SW480 (cell line): ENCODE measurements at regions not wholly inside any gene's neighbourhood (a gene's known extent, or its start where the extent isn't known, plus 50 kb on each side); places are given as distances from the start of the nearest gene placed in this dataset.

Experiments
- DNase-seq: peaks from one replicate; pipeline ENCODE4 v3.0.0-alpha.2; 2016; ENCODE audit warnings: low spot score

GRCh38 chr12:92582475-92582874 is 120.3 kb upstream of the PLEKHG7 start:
- DNase-seq, result no peak

DNA sequence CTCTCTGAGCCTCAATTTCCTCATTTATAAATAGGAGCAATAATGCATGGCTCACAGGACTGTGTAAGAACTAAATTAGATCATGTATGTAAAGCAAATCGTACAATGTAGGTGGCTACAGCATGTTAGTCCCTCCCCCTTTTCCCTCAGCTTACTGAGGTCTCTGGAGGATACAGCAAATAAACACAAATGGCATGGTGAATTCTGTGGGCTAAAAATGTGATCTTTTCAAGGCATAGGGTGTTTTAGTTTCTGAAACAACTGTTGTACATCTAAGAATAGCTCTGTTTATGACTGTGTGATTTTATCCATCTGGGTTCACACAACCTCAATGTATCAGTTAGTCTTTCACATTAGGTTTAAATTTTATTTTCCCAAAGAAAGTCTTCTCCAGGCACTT is 121.2 kb upstream of the PLEKHG7 start:
- no peak for DNase-seq

DNA sequence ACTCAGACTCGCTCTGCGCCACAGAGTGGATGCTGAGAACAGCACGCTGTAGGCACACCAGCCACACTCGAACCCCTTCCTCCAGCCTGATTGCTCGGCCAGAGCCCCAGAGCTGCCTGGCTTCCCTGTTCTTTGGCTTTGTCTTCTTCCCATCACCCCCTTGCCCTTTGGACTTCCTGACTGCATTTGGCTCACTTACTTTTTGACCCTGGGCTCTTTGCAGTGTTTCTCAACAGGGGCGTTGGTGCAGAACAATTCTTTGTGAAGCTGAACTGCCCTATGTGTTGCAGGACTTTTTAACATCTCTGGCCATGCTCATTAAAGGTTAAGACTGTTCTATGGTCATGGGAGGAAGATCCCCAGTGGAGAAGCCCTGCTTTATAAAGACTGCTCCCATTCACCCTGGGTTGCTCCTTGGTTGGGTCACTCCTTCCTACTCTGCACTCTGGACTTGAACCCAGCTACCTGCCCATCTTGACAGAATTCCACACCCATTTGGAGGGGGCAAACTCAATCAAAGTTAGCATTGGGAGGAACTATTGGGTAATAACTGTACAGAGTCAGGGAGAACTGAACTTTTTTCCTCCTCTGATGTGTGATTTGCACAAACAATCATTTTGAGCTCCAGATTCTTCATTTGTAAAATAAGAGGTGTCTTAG is 127.7 kb upstream of the PLEKHG7 start:
- DNase-seq, result no peak

- DNase-seq, result peak; percentile 22
These were observed 128.6 kb upstream of the PLEKHG7 start for GRCh38 chr12:92574051-92574783.

- DNase-seq, result no peak
These were observed 129.7 kb upstream of the PLEKHG7 start for GRCh38 chr12:92573104-92573503.

DNA sequence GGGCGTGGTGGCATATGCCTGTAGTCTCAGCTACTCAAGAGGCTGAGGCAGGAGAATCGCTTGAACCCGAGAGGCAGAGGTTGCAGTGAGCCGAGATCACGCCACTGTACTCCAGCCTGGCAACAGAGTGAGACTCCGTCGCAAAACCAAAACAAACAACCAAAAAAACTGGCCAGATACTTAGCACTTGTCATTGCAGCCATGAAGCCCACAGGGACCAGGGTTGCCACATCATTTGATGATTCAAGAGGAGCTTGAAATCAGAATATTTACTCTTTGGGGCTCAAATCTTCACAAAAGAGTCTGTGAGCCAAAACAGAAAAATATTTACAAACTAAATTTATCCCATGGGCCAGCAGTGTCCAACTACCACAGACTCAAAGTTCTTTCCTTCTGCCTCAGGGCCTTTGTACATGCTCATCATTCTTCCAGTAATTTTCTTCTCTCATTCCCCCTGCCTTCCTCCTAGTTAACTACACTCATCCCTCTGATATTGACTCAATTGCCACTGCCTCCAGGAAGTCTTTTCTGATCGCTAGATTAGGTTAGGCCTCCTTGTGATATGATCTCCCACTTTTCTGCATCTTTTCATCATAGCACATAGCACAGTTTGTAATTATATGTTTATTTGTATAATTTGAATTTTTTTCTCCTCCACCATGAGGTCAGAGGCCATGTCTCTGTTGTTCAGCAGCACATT is 130.8 kb upstream of the PLEKHG7 start:
- no peak for DNase-seq

GRCh38 chr12:92571169-92571568 is 131.6 kb upstream of the PLEKHG7 start:
- DNase-seq, result no peak

DNA sequence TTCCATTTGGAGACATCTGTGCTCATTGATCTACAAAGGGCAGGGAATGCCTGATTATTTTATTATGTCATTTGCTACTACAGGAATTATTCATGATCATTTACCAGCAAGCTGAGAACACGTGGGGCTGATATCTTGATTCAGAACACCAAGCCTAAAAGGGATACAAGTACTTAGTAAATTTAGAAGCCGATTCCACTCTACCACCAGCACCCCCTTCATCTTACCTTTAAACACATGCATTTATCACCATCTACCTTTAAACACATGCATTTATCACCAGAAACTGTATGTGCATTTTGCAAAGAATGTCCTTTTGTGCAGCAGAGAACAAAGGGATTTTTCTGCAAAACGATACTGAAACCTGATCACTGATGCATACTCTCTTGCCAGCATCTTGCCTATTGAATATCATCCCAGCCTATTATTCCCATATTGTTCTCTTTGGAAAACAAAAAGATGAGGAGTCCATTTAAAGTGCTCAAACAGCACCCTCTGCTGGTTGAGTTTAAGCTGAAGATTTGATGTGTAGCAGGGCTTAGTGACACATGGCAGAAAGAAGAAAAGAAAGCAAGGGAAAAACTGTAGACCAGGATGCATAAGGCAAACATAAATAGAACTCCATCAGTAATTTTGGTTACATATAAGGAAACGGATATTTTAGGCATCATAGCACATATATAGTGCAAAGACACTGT is 132.6 kb upstream of the PLEKHG7 start:
- peak; percentile 80 for DNase-seq

- DNase-seq, result no peak
These were observed 134.1 kb upstream of the PLEKHG7 start for GRCh38 chr12:92568691-92569090.

- DNase-seq, result no peak
These were observed 136.3 kb upstream of the PLEKHG7 start for GRCh38 chr12:92566448-92567019.

DNA sequence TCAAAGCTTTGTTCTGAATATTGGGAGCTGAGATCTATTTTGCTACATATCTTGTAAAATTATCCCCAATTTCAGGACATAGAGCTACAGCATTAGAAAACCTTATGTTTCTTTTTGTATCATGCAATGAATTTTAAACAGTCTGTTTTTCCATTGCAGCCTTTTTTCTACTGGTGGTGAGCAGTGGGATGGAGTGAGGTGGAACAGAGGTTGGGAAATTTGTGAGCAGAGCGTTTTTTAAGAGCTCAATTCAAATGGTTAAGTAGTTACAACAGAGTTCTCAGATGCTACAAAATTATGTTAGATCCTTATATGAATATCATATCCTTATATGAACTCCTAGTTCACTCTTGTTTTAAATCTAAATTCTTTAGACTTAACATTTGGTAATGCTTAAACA is 139.0 kb upstream of the PLEKHG7 start:
- no peak for DNase-seq

DNA sequence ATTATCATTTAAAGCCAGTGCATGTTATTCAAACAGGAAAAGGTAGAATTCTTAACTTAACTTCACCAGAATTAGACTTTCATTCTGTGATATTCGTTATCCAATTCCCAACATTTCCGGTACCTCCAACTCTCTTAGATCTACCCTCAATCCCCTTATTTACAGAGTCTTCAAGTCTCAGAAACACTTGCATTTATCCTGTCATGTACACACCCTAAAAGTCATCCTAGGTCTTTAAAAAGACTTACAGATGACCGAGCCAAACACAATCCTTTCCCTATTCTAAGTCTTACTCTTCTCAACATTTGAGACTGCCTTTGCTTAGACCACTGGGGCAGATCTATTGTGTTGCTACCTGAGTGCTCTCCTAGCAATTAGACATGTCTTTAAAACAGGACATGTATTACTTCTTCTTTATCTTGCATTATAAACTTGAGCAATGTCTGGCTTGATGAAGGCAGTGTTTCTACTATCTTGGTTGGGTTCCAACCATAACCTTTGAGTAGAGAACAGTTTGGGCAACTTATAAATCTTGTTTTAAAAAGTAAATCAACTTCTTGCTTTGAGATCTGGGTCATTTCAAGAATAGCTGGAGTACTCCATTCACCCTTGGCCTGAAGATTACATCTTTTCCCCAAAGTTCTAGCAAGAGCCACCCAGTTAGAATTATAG is 140.6 kb upstream of the PLEKHG7 start:
- no peak for DNase-seq

GRCh38 chr12:92561543-92561899 is 141.3 kb upstream of the PLEKHG7 start:
- no peak for DNase-seq

GRCh38 chr12:92560713-92561542 is 141.9 kb upstream of the PLEKHG7 start:
- DNase-seq, result no peak

GRCh38 chr12:92558806-92559205 is 144.0 kb upstream of the PLEKHG7 start:
- no peak for DNase-seq

DNA sequence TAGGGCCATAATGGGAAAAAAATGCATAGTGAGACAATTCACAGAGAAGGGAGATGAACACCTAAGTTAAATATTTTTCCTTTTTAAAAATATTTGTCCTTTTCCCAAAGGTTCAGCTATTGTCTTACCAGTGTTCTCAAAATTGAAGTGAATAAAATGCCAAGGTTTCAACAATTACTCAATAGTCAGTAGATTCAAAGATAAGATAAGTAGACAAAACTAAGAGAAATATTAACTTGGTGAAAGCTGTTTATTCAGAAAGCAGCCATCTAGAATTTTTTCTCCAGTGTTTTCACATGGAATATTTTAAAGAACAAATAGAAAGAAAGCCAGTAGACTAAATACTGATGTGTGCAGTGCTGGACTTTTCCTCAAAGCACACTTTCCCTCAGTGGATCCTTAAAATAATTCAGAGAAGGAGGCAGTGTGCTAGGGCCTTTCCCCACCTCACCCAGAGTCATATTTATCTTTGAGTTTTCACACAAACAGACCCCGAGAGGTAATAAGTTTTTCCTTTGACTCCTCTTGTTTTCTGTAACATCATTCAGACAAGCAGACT is 144.5 kb upstream of the PLEKHG7 start:
- DNase-seq, result no peak

GRCh38 chr12:92557422-92557724 is 145.4 kb upstream of the PLEKHG7 start:
- DNase-seq, result no peak

DNA sequence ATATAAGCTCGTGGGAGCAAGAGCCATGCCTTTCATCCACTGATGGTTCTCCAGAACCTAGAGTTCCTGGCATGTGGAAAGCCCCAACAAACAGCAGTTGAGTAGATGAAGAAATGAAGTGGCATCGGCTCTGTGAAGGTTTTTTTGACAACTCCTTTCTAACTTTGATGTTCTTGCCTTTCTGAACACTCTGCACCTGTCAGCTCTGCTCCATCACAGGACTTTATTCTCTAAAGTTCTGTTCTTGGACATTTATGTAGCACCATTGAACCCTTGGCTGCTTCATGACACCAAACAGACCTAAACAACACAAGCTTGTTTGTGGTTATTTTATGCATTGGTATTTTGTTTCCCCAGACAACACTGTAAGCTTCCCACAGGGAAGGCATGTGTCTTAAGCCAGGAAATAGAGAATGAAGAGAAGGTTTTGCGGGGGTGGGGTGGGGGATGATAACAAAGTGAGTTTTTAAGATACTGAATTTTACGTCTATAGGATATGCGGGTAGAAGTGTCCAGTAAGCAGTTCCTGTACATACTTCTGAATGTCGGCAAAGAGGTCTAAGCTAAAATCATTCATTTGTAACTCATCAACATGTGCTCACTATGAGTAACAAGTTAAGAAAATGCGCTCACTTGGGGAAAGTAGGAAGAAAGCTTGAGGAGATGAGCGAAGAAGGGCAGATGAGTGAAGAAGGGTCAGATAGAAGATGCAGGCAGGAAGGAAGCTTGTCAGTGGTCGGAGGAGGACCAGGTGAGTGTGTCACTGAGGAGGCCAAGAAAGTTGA is 146.0 kb upstream of the PLEKHG7 start:
- DNase-seq, result no peak

DNA sequence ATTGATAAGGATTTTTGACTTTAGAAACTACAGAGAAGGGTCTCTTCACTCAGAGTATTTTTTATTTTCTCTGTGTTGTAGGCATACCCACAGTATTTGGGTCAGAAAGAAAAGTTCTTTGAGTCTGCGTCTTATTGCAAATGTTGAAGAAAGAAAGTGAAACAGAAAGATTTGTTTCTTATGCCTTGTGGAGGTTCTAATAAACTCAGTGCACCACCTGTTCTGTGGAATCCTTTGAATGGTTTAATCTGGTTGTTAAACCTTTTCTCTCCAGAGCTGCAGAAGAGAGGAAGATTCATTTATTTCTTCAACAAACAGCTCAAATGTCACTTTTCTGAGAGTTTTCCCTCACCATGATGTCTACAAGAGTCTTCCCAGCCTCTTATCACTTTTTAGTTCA is 146.6 kb upstream of the PLEKHG7 start:
- DNase-seq, result no peak
